ENCODE measurements at regions not wholly inside any gene's neighbourhood (a gene's known extent, or its start where the extent isn't known, plus 50 kb on each side); places are given as distances from the start of the nearest gene placed in this dataset.

DNA sequence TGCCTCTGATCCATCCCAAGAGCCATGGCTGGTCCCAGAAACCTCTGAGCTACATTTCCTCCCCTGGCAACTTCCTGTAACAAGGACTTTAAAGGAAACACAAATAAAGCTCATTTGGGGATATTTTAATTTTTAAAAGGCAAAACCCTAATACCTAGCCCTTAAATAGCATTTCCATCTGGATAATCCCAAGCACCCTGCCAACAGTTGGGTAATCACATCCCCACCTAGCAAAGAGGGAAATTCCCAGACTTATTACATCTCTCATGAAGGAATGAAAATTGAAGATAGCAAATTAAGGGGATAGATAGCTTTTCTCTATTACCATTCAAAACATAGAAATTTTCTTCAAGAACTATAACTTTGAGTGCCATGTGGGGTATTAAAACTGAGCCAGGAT, 213.7 kb upstream of the BMP4 start:
- in situ Hi-C loops (cut with MboI; ENCODE audit: low sequenced_read_pairs), result no loop called here

DNA sequence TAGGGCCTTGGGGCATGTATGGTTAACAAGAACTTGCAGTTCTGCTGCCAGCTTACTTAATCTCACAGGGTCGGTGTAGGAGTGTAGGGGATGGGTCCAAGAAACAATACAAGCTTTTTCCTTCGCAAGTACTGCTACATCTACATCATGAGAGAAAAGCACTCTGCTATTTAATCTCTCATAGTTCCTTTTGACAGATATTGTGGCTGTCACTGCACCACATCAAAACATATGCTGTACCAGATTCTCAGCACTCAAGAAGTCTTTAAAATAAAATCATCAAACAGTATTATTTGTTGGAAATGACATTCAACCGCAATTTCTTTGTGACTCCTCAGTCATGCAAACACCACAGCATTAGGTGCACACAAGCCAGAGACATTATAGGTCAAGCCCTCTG, 215.5 kb upstream of the BMP4 start:
- in situ Hi-C loops (cut with MboI; ENCODE audit: low sequenced_read_pairs), result no loop called here

DNA sequence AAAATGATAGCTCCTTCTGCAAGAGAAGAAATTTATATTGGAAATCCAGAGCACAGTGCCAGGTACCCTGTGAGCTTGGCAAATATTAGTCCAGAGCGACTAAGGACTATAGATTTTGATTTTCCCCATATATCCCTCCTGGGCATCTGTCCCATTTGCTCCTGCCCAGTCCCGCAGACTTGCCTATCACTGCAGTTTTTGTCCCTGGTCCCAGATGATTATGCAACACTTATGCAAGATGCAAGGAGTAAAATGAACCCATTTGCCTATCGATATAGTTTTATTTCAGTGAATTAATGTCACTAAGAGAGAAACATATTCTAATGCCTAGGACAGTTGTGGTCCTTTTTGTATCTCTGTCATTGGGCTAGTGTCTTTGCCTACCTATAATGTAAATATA, 215.9 kb upstream of the BMP4 start:
- in situ Hi-C loops (cut with MboI; ENCODE audit: low sequenced_read_pairs), result no loop called here

DNA sequence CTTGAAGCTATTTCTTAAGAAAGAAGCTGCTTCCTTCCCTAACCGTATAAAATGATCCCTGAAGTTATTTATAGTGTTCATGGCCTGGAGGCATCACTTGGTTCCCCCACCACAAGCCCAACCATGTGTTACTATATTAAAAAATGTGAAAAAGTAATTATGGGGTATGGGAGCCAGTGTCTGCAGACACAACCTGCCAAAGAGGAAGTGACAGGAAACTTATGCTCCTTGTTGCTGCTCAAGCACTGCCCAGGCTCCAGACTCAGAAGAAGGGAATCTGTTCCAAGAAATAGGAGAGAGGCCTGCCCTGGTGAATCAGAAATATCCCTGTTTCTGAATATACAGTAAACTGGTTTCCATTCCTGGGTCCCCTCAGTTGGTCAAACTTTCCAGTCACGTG, 217.2 kb upstream of the BMP4 start:
- in situ Hi-C loops (cut with MboI; ENCODE audit: low sequenced_read_pairs), result no loop called here

DNA sequence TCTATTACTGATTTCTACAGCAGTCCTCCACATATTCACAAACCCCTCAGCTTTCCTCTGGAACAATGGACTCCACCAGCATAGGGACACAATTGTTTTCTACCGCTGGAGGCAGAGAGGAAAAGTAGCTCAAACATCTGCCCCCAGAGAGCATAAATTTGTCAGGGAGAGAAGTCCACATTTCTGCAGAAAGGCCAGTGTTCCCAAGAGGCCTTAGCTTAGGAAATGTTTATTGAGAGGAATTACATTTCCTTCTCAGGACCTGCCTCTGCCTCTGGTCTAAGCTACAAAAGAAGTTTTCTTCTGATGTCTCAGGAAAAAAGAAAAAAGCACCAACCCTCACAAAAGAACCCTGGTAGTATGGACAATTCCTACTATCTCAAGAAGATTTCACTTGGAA, 217.8 kb upstream of the BMP4 start:
- in situ Hi-C loops (cut with MboI; ENCODE audit: low sequenced_read_pairs), result no loop called here

DNA sequence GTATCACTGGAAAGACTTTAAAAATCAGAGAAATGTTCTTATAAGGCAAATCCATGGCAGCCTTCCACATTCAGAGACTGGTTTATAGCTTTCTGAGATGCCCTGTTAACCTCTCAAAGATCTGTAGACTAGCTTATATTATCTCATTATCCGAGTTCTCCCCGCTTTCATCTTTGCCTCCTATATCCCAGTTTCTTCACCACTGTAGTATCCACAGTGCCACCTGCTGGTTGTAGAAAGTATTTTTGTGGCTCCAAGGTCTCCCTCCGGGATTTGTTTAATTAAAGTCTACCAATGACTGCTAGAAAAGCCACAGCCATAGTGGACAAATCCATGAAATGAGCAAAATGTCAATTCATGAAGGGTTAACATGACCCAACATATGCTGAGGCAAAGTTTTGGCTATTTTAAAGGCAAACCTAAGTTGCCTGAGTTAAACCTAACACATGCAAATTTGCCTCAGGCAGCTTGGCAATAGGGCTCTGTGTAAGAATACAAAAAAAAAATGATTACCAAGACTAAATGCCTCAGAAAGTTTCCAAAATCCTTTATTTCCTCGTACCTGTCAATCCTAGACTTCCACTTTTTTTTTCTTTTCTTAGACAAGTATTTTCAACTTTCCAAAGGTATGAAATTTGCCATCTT, 218.8 kb upstream of the BMP4 start:
- in situ Hi-C loops (cut with MboI; ENCODE audit: low sequenced_read_pairs), result no loop called here

DNA sequence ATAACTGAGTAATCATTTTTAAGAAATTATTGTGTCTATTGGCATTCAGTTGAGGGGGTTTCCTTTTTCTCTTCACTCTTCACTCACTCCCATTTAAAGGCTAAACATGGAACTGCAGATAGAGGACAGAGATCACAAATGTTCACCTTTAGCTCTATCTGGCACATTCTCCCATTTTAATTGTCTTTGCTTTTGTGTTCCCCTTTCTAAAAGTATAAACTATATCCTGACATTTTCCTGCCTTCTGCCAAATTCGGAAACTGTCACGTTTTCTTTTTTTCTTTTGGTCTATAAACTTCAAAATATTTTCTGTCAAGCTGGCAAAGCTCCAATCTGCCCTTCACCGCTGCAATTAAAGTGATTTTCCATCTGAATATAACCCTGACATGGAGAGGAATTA, 219.8 kb upstream of the CDKN3 start:
- in situ Hi-C loops (cut with MboI; ENCODE audit: low sequenced_read_pairs), result no loop called here

DNA sequence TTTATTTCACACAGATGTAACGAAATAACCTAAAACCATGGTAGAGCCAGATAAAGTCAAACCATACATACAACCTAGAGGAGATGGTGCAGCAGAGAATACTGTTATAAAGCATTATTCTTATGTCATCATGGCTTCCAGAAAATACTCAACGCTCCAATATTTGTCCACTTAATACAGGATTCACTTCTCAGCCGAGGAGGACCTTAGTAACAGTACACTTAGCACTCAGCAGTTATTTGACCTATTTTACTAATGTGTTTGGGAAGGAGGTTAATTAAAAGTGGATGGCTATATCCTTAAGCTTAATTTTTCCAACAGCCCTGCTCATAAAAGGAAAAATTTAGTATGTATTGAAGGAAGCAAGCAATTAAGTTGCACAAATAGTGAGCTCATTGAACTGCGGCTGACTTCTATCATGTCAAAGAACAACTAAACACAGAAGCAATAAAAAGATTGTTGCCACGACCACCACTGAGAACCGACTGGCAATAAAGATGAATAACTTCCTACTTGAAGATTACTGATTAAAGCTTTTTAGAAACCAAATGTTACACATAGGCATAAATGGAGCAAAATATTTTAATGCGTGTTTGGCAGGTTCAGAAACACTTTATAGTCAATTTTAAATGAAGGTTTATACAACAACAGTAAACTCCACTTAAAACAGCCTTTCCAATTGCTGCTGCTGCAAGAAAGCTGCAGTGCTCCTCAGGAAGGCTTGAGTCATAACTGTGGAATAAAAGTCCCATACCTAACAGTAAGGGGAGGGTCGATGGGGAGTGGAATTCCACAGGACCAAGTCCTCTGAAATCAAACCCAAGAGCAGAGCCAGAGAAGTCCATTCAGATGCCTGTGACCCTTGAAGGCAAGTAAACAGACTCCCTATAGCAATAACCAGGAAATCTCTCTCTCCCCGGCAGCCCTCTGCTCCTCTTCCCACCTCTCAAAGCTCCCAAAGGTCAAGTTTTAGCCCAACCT, 218.9 kb upstream of the CDKN3 start:
- in situ Hi-C loops (cut with MboI; ENCODE audit: low sequenced_read_pairs), result no loop called here

DNA sequence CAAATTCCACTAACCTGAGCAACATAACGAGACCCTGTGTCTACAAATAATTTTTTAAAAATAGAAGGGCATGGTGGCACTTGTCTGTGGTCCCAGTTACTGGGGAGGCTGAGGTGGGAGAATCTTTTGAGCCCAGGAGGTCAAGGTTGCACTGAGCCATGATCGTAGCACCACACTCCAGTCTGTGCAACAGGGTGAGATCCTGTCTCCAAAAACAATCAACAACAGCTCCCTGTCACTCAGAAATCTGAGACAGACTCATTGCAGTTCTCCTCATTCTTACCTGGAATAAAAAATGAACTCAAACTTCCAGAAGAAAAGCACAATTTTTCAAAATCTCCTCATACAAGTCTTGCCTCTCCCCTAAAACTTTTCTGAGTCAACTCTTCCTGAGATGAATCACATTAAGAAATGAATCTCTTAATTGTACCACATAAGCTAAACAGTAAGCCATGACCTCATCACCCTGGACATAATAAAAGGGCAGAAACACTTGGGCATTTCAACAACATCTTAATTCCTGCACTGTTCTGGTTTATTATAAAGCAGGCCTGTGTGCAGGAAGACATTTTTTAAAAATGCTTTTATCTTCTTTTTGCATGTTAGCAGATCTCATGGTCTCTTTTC, 214.3 kb upstream of the CDKN3 start:
- in situ Hi-C loops (cut with MboI; ENCODE audit: low sequenced_read_pairs), result no loop called here

DNA sequence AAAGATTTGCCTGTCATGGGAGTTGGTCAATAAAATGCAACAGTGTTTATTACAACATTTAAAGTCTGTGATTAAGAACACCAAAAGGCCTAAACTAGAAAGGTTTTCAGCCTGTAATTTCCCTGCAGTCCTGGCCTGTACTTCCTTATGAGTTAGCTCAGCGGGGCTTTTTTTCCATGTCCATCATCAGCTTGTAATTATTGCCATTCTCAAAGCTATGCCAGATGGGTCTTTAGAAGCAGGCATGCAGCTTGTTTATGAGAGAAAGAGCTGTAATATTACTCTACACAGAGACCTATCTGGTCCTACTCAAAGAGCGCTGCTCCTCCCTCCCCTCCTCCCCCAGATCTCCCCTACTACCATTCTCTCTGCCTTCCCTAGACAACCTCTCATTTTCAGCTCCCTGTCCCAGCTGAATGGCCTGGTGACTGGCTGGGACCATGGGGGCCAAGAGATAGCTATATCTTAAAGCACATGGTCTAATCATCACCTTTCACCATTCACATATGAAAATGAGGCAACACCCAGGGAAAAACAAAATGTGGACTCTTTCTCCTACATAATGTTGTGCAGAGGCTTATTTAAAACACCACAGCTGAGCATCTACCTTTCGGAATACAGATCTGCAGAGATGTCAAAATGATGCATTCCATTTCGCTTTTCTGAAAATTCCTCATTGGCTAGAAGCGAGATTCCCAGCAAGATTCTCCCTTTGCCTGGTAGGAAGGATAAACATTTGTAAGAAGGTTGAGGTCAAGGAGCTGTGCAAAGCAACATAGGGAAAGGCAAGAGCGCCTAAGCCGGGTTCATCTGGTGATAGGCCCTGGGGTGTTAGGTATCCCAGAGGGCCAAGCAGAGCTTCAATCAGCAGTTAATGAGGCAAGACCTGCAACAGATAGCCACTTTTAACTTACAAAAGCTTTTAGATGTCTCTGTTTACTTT, 209.7 kb upstream of the CDKN3 start:
- in situ Hi-C loops (cut with MboI; ENCODE audit: low sequenced_read_pairs), result no loop called here

DNA sequence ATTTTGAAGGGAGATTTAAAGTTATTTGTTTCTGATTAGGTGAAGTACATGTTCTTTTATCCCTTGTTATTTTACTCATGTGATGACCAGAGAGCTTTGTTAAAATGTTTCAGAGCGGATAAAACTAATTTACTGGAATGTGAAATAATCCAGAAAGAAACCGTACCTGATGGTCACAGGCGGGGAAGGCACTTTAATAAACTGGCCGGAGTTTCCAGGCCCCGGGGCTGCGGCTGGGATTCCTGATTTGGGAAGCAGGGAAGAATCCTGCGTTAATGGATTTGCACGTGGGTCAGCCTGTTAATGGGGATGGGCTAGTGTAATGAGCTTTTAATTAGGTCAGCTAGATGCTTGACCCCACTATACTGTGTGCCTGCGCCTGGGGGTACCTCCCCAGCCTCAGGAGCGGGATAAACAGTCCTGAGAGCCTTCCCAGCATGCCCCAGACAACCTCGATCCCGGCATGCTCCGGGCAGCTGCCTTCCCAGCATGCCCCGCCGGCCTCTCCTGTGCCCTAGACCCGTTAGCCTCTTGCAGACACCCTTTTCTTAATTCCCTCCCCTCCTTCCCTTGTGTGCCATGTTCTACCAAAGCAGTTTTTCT, 208.6 kb upstream of the CDKN3 start:
- in situ Hi-C loops (cut with MboI; ENCODE audit: low sequenced_read_pairs), result no loop called here

DNA sequence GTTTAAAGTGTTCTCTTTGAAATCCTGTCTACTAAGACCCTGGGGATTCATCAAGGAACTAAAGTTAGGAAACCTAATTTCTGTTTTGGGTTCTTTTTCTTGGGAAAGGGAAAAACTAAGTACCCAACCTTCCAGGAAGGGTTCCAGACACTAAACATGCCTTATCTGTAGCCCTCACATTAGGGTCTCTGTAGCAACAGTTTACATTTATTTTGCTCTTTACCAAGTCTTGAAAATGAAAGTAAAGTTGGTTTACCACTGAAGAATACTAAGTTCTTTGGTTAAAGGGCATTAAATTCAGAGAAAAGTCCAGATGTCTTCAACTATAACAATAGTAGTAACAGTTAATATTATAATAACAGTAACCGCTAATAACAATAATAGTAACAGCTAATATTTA, 207.5 kb upstream of the CDKN3 start:
- in situ Hi-C loops (cut with MboI; ENCODE audit: low sequenced_read_pairs), result no loop called here

DNA sequence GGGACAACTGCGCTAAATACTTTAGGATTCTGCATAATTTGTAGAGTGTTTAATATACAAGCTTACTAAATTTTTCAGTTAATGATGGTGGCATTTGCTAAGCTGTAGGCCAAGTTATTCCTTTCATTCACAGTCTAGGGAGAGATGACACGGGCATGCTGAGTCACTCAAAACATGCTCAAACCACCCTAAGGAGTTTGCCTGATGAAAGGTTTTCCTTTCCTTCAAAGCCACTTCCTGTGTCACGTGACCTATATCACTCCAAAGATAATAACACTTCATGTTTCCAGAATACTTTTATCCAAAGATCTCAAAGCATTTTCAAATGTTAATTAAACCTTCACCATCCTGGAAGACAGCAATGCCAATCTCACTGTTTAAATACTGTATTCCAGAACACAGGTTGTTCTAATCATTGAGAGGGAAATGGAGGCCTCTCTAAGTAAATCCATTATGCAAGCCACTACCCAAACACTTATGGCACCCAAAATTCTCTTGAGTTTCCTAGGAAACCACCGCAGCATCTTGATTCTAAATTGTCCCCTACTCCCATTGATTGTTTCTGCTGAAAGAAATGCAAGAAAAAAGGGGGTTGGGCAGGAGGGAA, 207.0 kb upstream of the CDKN3 start:
- in situ Hi-C loops (cut with MboI; ENCODE audit: low sequenced_read_pairs), result no loop called here

DNA sequence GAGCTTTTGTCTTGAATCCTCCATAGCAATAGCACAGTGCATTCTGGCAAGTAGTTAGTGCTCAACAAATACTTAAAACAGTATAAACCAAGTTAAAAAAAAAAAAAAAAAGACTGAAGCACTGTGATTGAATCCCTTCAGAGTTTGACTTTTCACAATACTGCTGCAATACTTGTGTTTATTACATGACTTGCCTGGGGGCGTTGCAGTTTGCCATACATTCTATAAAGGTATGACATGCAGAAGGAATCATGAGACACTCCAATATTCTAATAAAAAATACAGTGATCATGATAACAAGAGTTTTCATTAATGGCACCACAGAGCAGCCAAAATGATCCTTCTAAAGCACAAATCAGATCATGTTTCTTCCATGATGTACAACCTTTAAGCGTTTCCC, 205.0 kb upstream of the CDKN3 start:
- in situ Hi-C loops (cut with MboI; ENCODE audit: low sequenced_read_pairs), result no loop called here

DNA sequence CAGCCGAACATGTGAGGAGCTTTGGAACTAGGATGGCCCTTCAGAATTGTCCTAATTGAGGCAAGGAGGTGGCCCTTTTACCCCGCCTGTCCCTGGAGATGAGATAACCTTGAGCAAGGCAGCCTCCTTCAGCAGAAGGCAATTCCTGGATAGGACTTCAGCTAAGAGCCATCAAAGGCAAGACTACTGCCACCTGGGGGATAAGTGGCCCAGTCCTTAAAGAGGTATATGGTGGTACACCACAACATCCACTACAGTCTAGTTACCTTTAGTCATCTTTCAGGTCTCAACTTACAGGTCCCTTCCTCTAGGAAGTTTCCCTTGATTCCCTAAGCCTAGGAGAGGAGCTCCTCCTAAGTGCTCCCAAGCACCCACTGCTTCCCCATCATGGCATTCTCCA, 204.2 kb upstream of the CDKN3 start:
- in situ Hi-C loops (cut with MboI; ENCODE audit: low sequenced_read_pairs), result no loop called here

DNA sequence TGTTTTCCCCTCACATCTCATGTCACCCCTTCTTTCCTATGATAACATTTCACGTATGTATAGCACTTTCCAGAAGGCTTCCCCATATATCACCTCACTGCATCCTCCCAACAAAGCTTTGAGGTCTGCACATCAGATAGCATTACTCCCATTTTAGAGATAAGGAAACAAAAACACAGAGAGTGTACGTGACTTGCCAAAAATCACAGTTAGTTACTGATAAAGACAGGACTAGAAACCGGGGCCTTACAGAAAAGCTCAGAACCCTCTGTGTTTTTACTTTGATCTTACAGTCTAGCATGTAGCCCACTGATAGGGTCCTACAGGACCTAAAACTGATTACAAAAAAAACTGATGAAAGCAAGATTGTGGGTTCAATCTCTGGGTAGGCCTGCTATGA, 202.9 kb upstream of the CDKN3 start:
- in situ Hi-C loops (cut with MboI; ENCODE audit: low sequenced_read_pairs), result no loop called here

DNA sequence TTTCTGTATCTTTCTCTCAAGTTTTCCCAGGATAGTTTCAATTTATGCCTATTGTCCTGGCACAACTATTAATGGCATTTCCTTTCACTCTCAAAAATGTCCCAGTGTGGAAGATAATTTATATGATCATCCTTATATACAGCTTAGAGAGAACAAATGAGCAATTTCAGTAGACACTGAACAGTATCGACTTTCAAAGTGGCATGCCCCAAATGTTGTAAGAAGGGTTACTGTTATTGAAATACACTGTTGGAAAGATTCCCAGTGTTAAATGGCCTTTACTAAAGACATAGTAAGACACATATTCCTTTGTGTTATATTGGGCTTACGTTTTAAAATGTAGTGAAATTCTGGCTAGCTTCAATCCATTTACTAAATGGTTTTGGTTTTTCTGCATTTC, 202.3 kb upstream of the CDKN3 start:
- in situ Hi-C loops (cut with MboI; ENCODE audit: low sequenced_read_pairs), result no loop called here

DNA sequence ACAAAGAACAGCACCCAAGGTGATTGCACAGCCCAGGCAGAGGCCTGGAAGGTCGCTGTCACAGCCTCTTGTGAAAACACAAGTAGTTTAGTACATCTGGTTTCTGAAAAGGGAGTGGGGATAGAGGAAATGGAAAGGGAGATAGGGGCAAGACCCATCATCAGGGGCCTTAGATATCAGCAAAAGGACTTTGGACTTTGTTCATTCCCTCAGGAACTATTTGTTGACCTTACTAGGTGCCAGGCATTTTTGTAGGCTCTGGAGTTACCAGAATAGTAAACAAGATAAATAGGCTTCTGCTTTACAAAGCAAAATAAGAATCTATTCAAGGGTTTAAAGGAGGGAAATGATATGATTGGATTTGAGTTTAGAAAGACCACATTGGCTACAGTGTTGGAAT, 199.4 kb upstream of the CDKN3 start:
- in situ Hi-C loops (cut with MboI; ENCODE audit: low sequenced_read_pairs), result no loop called here

DNA sequence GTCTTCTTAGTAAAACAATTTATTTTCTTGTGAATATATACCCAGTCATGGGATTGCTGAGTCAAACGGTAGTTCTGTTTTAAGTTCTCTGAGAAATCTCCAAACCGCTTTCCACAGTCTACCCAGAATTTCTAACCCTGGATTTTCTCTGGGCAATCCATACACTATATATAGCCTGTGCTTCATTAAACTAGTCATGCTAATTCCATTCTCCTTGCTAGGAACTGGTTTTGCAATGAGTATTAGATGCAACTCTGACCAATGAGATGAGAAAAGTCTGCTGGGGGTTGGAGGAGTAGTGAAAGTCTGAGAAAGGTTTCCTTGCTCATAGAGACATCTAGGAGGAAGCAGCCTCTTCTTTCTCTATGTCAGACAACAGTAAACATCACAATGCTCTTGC, 196.1 kb upstream of the CDKN3 start:
- in situ Hi-C loops (cut with MboI; ENCODE audit: low sequenced_read_pairs), result no loop called here

DNA sequence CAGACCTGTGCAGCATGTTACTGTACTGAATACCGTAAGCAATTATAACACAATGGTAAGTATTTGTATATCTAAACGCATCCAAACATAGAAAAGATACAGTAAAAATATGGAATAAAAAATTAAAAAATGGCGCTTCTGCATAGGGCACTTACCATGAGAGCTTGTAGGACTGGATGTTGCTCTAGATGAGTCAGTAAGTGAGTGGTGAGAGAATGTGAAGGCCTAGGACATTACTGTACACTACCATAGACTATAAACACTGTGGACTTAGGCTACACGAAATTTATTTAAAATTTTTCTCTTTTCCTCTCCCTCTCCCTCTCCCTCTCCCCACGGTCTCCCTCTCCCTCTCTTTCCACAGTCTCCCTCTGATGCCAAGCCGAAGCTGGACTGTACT, 194.5 kb upstream of the CDKN3 start:
- in situ Hi-C loops (cut with MboI; ENCODE audit: low sequenced_read_pairs), result no loop called here

Measured in HL-60/S4 treated with phorbol 12-myristate 13-acetate at 8.2 ng/mL for 4 days and 3 days (cell line).